Uterus (tissue), 3 donors: ENCODE measurements at regions not wholly inside any gene's neighbourhood (a gene's known extent, or its start where the extent isn't known, plus 50 kb on each side); places are given as distances from the start of the nearest gene placed in this dataset.

Experiments used
- DNase-seq, 2 donors: peaks; one replicate each; pipeline ENCODE4 v3.0.0-alpha.2; 2019 to 2020
- H3K27ac ChIP-seq, 2 donors: fragments of 200-600 bp; sonication (generic); 1 replicate in 1 of 2; 2 replicates in 1 of 2; pipeline ENCODE4 v1.5.1; 2016 to 2018
- H3K27me3 ChIP-seq, 2 donors: fragments of 200-600 bp; sonication (generic); one replicate each; pipeline ENCODE4 v1.5.1; 2018 to 2019; ENCODE audit warnings: control low read depth in 1 of 2
- H3K36me3 ChIP-seq, 2 donors: fragments of 200-600 bp; sonication (generic); one replicate each; pipeline ENCODE4 v1.5.1; 2019; ENCODE audit warnings: control low read depth in 1 of 2
- H3K4me1 ChIP-seq, 2 donors: fragments of 200-600 bp; sonication (generic); one replicate each; pipeline ENCODE4 v1.5.1; 2018 to 2019; ENCODE audit warnings: control low read depth in 1 of 2
- H3K4me3 ChIP-seq, 2 donors: fragments of 200-600 bp; sonication (generic); 1 replicate in 1 of 2; 2 replicates in 1 of 2; pipeline ENCODE4 v1.5.1; 2018 to 2019; ENCODE audit warnings: mild to moderate bottlenecking in 1 of 2
- H3K9me3 ChIP-seq, 2 donors: fragments of 200-600 bp; sonication (generic); one replicate each; pipeline ENCODE4 v1.5.1; 2019; ENCODE audit warnings: control low read depth in 1 of 2
- POLR2A ChIP-seq, 2 donors: fragments of 450-650 bp; IDR thresholded peaks; one replicate each; pipeline ENCODE4 v1.6.1; 2016; ENCODE audit warnings: antibody characterized with exemption in 2 of 2, mild to moderate bottlenecking in 1 of 2, moderate library complexity in 1 of 2
- intact Hi-C: fragments of 100-400 bp; cut with DNase I; formaldehyde crosslinking; loops from one replicate; pipeline ENCODE4 v1.15.1; 2023; ENCODE audit warnings: low total_unique reads
- TF ChIP-seq, protein P1 (sequence below), 4 experiments: fragments of 200-600 bp in 2 of 4; fragments of 450-650 bp in 2 of 4; sonication (generic) in 2 of 4; IDR thresholded peaks; one replicate each; pipeline ENCODE4 v1.5.1; 2016 to 2019; ENCODE audit warnings: antibody characterized with exemption in 4 of 4, mild to moderate bottlenecking in 2 of 4, moderate library complexity in 1 of 4
- donor health status: DM: yes; HTN: yes; CAD: no.

DNA sequence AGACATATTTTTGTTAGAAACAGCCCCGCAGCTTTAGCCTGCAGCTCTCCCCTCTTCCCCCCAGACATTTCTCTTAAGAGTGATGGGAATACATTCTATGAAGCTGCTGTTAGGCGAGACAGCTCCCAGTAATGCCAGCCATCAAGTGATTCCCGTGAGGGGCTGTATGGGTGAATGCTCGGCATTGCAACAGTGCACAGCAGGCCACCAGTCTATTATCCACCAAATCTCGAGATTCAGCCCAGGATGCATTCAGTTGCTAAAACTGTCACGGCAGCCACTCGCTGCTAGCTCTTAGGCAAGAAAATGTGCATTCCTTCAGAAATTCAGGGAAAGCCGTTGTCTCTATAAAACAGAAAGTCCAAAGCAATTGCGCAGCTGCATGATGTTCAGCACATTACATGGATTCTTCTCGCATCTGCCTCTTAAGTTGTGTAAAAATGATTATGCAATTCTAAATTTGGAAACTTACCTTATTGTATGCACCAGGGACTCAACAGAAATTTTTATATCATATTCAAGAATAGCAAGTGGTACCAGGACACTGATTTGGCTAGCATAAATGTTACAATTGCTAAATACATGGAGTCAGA, 211.3 kb upstream of the ARL4C start:
- no peaks in the 10 kb centered on the region for H3K9me3 ChIP-seq
- TF ChIP-seq, protein P1, sequence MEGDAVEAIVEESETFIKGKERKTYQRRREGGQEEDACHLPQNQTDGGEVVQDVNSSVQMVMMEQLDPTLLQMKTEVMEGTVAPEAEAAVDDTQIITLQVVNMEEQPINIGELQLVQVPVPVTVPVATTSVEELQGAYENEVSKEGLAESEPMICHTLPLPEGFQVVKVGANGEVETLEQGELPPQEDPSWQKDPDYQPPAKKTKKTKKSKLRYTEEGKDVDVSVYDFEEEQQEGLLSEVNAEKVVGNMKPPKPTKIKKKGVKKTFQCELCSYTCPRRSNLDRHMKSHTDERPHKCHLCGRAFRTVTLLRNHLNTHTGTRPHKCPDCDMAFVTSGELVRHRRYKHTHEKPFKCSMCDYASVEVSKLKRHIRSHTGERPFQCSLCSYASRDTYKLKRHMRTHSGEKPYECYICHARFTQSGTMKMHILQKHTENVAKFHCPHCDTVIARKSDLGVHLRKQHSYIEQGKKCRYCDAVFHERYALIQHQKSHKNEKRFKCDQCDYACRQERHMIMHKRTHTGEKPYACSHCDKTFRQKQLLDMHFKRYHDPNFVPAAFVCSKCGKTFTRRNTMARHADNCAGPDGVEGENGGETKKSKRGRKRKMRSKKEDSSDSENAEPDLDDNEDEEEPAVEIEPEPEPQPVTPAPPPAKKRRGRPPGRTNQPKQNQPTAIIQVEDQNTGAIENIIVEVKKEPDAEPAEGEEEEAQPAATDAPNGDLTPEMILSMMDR (IDR thresholded peaks at IDR 0.05): no peak
- no peak for TF ChIP-seq POLR2A (IDR thresholded peaks at IDR 0.05)
- H3K27ac ChIP-seq: no peak overlapping the region
- H3K4me3 ChIP-seq: no peak overlapping the region
- H3K27me3 ChIP-seq: no peaks in the 10 kb centered on the region
- DNase-seq: no peak
- intact Hi-C loops: no loop called here
- no peaks in the 10 kb centered on the region for H3K4me1 ChIP-seq
- no peaks in the 10 kb centered on the region for H3K36me3 ChIP-seq

DNA sequence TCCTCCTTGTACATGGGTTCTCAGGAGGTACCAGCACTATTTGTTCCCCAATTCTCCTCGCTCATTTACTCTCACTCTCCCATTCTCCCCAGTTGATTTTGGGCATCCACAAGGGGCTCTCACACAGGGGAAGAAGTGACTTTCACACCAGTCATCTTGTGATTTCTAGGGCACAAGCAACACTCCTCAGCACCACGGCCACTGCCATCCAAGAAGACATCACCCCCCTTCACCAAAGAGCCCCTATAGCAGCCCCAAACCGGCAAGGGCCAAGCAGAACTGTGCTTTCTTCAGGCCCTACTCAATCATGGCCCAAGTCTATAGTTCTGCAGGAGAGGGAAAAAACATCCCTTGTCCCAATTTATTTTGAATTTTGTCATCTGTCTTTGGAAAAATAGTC, 209.2 kb upstream of the ARL4C start:
- intact Hi-C loops: no loop called here
- no peak for DNase-seq
- no peaks in the 10 kb centered on the region for H3K27me3 ChIP-seq

DNA sequence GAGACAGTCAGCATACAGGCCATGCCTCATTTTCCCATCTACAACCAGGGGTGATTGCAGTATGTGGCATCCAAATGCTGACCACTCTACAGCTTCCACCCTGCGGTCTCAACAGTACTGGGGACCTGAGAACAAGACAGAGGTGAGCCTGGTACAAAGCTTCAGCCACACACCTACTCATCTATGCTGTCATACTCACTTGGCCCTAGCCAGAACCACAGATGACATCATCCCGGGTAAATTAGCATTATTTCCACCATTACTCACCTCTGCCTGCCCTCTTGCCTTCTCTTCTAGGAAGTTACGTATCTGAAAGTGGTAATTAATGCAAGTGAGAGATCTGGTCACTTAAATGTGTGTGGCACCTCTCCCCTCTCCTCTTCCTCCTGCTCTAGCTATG, 208.2 kb upstream of the ARL4C start:
- no peak for DNase-seq
- TF ChIP-seq, protein P1 (IDR thresholded peaks at IDR 0.05): no peak
- no peak for TF ChIP-seq POLR2A (IDR thresholded peaks at IDR 0.05)
- Histone ChIP-seq H3K27ac (no peak overlapping the region), H3K4me1 (no peaks in the 10 kb centered on the region), H3K36me3 (no peaks in the 10 kb centered on the region), H3K9me3 (no peaks in the 10 kb centered on the region), H3K27me3 (no peaks in the 10 kb centered on the region), H3K4me3 (no peak overlapping the region)
- intact Hi-C loops: no loop called here

More for the DNA sequence above, 209.2 kb upstream of the ARL4C start:
- H3K4me3 ChIP-seq: no peak overlapping the region
- no peaks in the 10 kb centered on the region for H3K4me1 ChIP-seq
- H3K9me3 ChIP-seq: no peaks in the 10 kb centered on the region
- H3K36me3 ChIP-seq: no peaks in the 10 kb centered on the region
- H3K27ac ChIP-seq: no peak overlapping the region
- no peak for TF ChIP-seq POLR2A (IDR thresholded peaks at IDR 0.05)
- TF ChIP-seq, protein P1 (IDR thresholded peaks at IDR 0.05): no peak

DNA sequence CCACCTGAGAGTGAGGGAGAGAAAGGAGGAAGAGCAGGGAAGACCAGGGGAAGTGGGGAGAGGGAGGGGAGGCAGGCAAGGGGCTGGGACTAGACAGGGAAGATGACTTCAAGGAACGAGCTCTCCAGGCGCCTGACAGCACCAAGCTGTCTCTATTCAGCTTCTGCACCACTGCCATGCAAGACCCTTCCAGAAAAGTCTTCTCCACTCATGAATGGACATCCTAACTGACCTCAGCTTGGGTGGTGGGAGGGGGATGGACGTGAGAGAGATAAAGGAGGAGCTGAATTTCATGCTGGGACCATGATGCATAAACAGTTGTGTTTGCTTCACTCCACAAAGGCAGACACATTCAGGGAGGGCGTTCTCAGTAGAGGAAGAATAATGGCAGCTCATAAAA, 206.4 kb upstream of the ARL4C start:
- no peak for DNase-seq
- Histone ChIP-seq H3K9me3 (no peaks in the 10 kb centered on the region), H3K27me3 (no peaks in the 10 kb centered on the region), H3K4me1 (no peaks in the 10 kb centered on the region), H3K4me3 (no peak overlapping the region), H3K36me3 (no peaks in the 10 kb centered on the region), H3K27ac (no peak overlapping the region)
- intact Hi-C loops: no loop called here
- TF ChIP-seq POLR2A (IDR thresholded peaks at IDR 0.05): no peak
- TF ChIP-seq, protein P1 (IDR thresholded peaks at IDR 0.05): no peak

DNA sequence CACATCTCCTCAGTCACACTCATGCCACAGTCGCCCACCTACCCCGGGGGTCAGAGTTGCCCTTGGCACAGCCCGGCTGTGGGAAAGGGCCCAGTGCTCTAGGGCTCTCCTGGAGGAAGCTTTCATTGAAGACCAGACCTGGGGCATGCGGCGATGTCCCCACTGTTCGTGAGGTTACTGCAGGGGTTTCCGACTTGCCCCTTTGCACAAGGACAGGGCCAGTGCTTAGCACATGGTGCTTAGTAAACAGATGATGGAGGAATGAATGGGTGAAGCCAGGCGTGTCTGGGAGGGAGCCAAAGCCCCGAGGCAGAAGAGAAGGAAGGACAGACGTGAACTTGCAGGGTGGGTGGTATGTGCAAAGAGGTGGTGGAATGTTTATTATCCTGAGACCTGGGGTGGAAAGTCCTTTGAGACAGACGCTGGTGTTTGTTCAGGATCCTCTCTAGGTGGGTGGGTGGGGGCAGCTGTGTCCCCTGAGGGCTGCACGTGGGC, 205.9 kb upstream of the ARL4C start:
- no peaks in the 10 kb centered on the region for H3K9me3 ChIP-seq
- H3K27me3 ChIP-seq: no peaks in the 10 kb centered on the region
- H3K27ac ChIP-seq: no peak overlapping the region
- no peaks in the 10 kb centered on the region for H3K4me1 ChIP-seq
- intact Hi-C loops: no loop called here
- H3K4me3 ChIP-seq: no peak overlapping the region
- no peak for DNase-seq
- no peaks in the 10 kb centered on the region for H3K36me3 ChIP-seq
- TF ChIP-seq, protein P1 (IDR thresholded peaks at IDR 0.05): no peak
- TF ChIP-seq POLR2A (IDR thresholded peaks at IDR 0.05): no peak
